GM12878 (cell line): ENCODE measurements at regions not wholly inside any gene's neighbourhood (a gene's known extent, or its start where the extent isn't known, plus 50 kb on each side); places are given as distances from the start of the nearest gene placed in this dataset.

Experiments
- ATAC-seq: fragments of 200-7000 bp; cut with Tn5 transposase; 3 replicates; pipeline ENCODE4 v1.9.1; 2020; ENCODE audit warnings: mild to moderate bottlenecking, moderate library complexity
- BruUV-seq: library from RNA; stranded (reverse); fragments of 400-500 nt; replicated peaks from 2 replicates; lab custom pipeline; 2021; lab: Mats Ljungman, UMichigan
- CTCF ChIA-PET: fragments of 300-600 bp; sonication (Branson Sonifier 250); formaldehyde crosslinking; extraction: SDS; loops from one replicate; lab custom pipeline; 2021; ENCODE audit warnings: inconsistent platforms; lab: Yijun Ruan, JAX
- POLR2A ChIA-PET: fragments of 350-600 bp; formaldehyde crosslinking; extraction: SDS; loops from one replicate; lab custom pipeline; 2021; ENCODE audit warnings: inconsistent platforms; lab: Charles Lee
- RAD21 ChIA-PET: fragments of 300-600 bp; sonication (Branson Sonifier 250); formaldehyde crosslinking; loops from one replicate; lab custom pipeline; 2023; ENCODE audit warnings: antibody characterized with exemption; ENCODE audit not compliant: unreplicated experiment; lab: Charles Lee
- SMC1A ChIA-PET: fragments of 300-600 bp; sonication (Branson Sonifier 250); formaldehyde crosslinking; loops from one replicate; lab custom pipeline; 2023; ENCODE audit not compliant: unreplicated experiment, uncharacterized antibody; lab: Charles Lee
- DNase-seq: peaks from one replicate; pipeline ENCODE4 v3.0.0-alpha.2; 2011; ENCODE audit warnings: low read depth, low spot score
- FAIRE-seq: peaks from 3 replicates; lab custom pipeline; 2011; peaks lifted over from hg19 to GRCh38; lab: Jason Lieb, UNC
- H2AFZ ChIP-seq: 2 replicates; pipeline ENCODE4 v1.6.0; 2011; ENCODE audit warnings: low read depth, low read length, control low read depth; ENCODE audit not compliant: control insufficient read depth
- H3K27ac ChIP-seq: 2 replicates; pipeline ENCODE4 v1.5.1; 2011; ENCODE audit warnings: control low read depth; ENCODE audit not compliant: control insufficient read depth, insufficient read depth
- H3K27me3 ChIP-seq, 2 experiments: replicated peaks in 1 of 2; 2 replicates each; pipeline versions ENCODE4 v1.6.0 to v1.6.1; 2011; ENCODE audit warnings: low read length in 1 of 2; ENCODE audit not compliant: control insufficient read depth in 2 of 2, insufficient read depth in 2 of 2
- H3K36me3 ChIP-seq, 2 experiments: 2 replicates each; pipeline ENCODE4 v1.5.1; 2011; ENCODE audit warnings: low read length in 1 of 2; ENCODE audit not compliant: control insufficient read depth in 2 of 2, insufficient read depth in 2 of 2
- H3K4me1 ChIP-seq: 2 replicates; pipeline ENCODE4 v1.6.1; 2011; ENCODE audit warnings: mild to moderate bottlenecking, low read length, moderate library complexity, mixed read lengths; ENCODE audit not compliant: control insufficient read depth, insufficient read depth
- H3K4me2 ChIP-seq: 2 replicates; pipeline ENCODE4 v1.6.0; 2011; ENCODE audit warnings: control low read depth; ENCODE audit not compliant: control insufficient read depth, insufficient read depth
- H3K4me3 ChIP-seq: fragments of 200-600 bp; sonication (generic); 2 replicates; pipeline ENCODE4 v1.5.1; 2016
- H3K79me2 ChIP-seq: 2 replicates; pipeline ENCODE4 v1.6.0; 2011; ENCODE audit warnings: low read length; ENCODE audit not compliant: control insufficient read depth, insufficient read depth
- H3K9ac ChIP-seq: 2 replicates; pipeline ENCODE4 v1.8.0; 2011; ENCODE audit warnings: low read length, control low read depth, mixed read lengths; ENCODE audit not compliant: control insufficient read depth, insufficient read depth
- H3K9me3 ChIP-seq: replicated peaks from 3 replicates; pipeline ENCODE4 v1.5.1; 2011; ENCODE audit warnings: mild to moderate bottlenecking, low read length; ENCODE audit not compliant: control insufficient read depth, insufficient read depth
- H4K20me1 ChIP-seq: 2 replicates; pipeline ENCODE4 v1.6.0; 2011; ENCODE audit not compliant: control insufficient read depth, insufficient read depth
- BMI1 ChIP-seq: fragments of 450-650 bp; IDR thresholded peaks from 2 replicates; pipeline ENCODE4 v1.6.1; 2016; ENCODE audit warnings: mild to moderate bottlenecking, moderate library complexity, borderline replicate concordance
- CBX5 ChIP-seq: sonication (generic); IDR thresholded peaks from 2 replicates; pipeline ENCODE4 v1.6.1; 2016; ENCODE audit warnings: low read depth, moderate library complexity, mild to moderate bottlenecking, inconsistent platforms
- EED ChIP-seq: sonication (generic); IDR thresholded peaks from 2 replicates; pipeline ENCODE4 v1.6.1; 2016; ENCODE audit warnings: antibody characterized with exemption, low read depth
- HCFC1 ChIP-seq: fragments of 150-350 bp; IDR thresholded peaks from 2 replicates; pipeline ENCODE4 v1.6.1; 2014; ENCODE audit warnings: low read length
- KLF5 ChIP-seq: fragments of 450-650 bp; IDR thresholded peaks from 2 replicates; pipeline ENCODE4 v1.6.1; 2014; ENCODE audit warnings: mild to moderate bottlenecking; ENCODE audit not compliant: partially characterized antibody
- NFYB ChIP-seq: IDR thresholded peaks from 2 replicates; pipeline ENCODE4 v1.6.1; 2011; ENCODE audit warnings: low read depth, mild to moderate bottlenecking, low read length, improper control_type of control experiment, moderate library complexity; ENCODE audit not compliant: insufficient read depth
- RAD21 ChIP-seq: IDR thresholded peaks from 2 replicates; pipeline ENCODE4 v1.6.1; 2011; ENCODE audit warnings: mild to moderate bottlenecking, low read depth, low read length, moderate library complexity; ENCODE audit not compliant: insufficient read depth
- SKIL ChIP-seq: fragments of 450-650 bp; IDR thresholded peaks from 2 replicates; pipeline ENCODE4 v1.6.1; 2017; ENCODE audit warnings: mild to moderate bottlenecking, low read depth, inconsistent platforms; ENCODE audit not compliant: poor library complexity, severe bottlenecking
- SPI1 ChIP-seq: IDR thresholded peaks from 2 replicates; pipeline ENCODE4 v1.6.1; 2011; ENCODE audit warnings: low read depth, mild to moderate bottlenecking, low read length, moderate library complexity, borderline replicate concordance; ENCODE audit not compliant: insufficient read depth
- TAF1 ChIP-seq: IDR thresholded peaks from 2 replicates; pipeline ENCODE4 v1.6.1; 2011; ENCODE audit warnings: mild to moderate bottlenecking, low read depth, low read length, borderline replicate concordance
- WGBS: methylation state at CpG from one replicate; pipeline ENCODE4 v1.1.6; 2016; ENCODE audit warnings: low lambda C conversion rate; ENCODE audit not compliant: insufficient replicate concordance, insufficient coverage; ENCODE audit errors: missing lambda C conversion rate; 5-methylcytosine and 5-hydroxymethylcytosine counted together
- in situ Hi-C: fragments of 300-500 bp; cut with MboI; formaldehyde crosslinking; loops from 9 replicates; pipeline ENCODE4 v1.14.3; 2018; ENCODE audit warnings: mixed read lengths
- intact Hi-C: fragments of 100-400 bp; cut with micrococcal nuclease; formaldehyde crosslinking; loops from one replicate; pipeline ENCODE4 v1.14.2; 2022; ENCODE audit not compliant: unreplicated experiment

GRCh38 chr17:53150101-53150698, 672.5 kb upstream of the KIF2B start:
- Histone ChIP-seq H3K79me2 (no peaks in the 10 kb centered on the region), H3K27ac (no peak overlapping the region), H3K9ac (no peak overlapping the region), H3K4me1 (no peaks in the 10 kb centered on the region), H3K27me3 (no peaks in the 10 kb centered on the region), H2AFZ (no peak overlapping the region), H3K4me3 (no peak overlapping the region), H4K20me1 (no peaks in the 10 kb centered on the region), H3K9me3 (no peaks in the 10 kb centered on the region), H3K4me2 (no peak overlapping the region), H3K36me3 (no peaks in the 10 kb centered on the region)
- TF ChIP-seq BMI1, result no peak
- no peak for TF ChIP-seq CBX5
- 0 out of 2 replicates have a peak, but pooled peaks have one; percentile 9 for TF ChIP-seq RAD21
- no peak for TF ChIP-seq SPI1
- no peak for TF ChIP-seq HCFC1
- no peak for ATAC-seq
- WGBS, result 3% methylated on average over 2 of the region's 2 CpGs
- in situ Hi-C loops, result no loop called here
- ChIA-PET SMC1A (no interaction called here), POLR2A (no interaction called here), CTCF (no interaction called here), RAD21 (no interaction called here)
- no TSS peak for BruUV-seq
- intact Hi-C loops, result no loop called here
- no peak for DNase-seq
- no peak for FAIRE-seq

- ChIA-PET CTCF (no interaction called here), RAD21 (no interaction called here), POLR2A (no interaction called here), SMC1A (no interaction called here)
- Histone ChIP-seq H3K27ac (no peak overlapping the region), H3K9ac (no peak overlapping the region), H3K4me1 (no peaks in the 10 kb centered on the region), H3K79me2 (no peaks in the 10 kb centered on the region), H2AFZ (no peak overlapping the region), H3K36me3 (no peaks in the 10 kb centered on the region), H3K27me3 (no peaks in the 10 kb centered on the region), H3K9me3 (no peaks in the 10 kb centered on the region; the same call in 2 of the 3 replicates), H3K4me2 (no peak overlapping the region), H4K20me1 (no peaks in the 10 kb centered on the region), H3K4me3 (no peak overlapping the region)
- intact Hi-C loops (no loop called here), in situ Hi-C loops (no loop called here)
- no peak for TF ChIP-seq EED
- no peak for TF ChIP-seq KLF5
- no peak for TF ChIP-seq NFYB
- no peak for TF ChIP-seq SKIL
- TF ChIP-seq TAF1, result no peak
- FAIRE-seq (no peak), ATAC-seq (no peak), DNase-seq (no peak)
- 20% methylated on average over 3 of the region's 3 CpGs for WGBS
- no TSS peak for BruUV-seq
Observed at GRCh38 chr17:53149316-53149715, 673.4 kb upstream of the KIF2B start.
